GM12864 (cell line): ENCODE measurements at regions not wholly inside any gene's neighbourhood (a gene's known extent, or its start where the extent isn't known, plus 50 kb on each side); places are given as distances from the start of the nearest gene placed in this dataset.

Experiments
- DNase-seq: peaks from one replicate; pipeline ENCODE4 v3.0.0-alpha.2; 2011; ENCODE audit warnings: low read depth
- H3K4me3 ChIP-seq: 2 replicates; pipeline ENCODE4 v1.5.1; 2011; ENCODE audit warnings: mild to moderate bottlenecking, low read depth, low read length, control low read depth
- TF ChIP-seq, protein P1 (sequence below): IDR thresholded peaks from 2 replicates; pipeline ENCODE4 v1.5.1; 2011; ENCODE audit warnings: low read depth, mild to moderate bottlenecking, moderate library complexity, low read length, control low read depth, inconsistent platforms; ENCODE audit errors: missing control alignments

DNA sequence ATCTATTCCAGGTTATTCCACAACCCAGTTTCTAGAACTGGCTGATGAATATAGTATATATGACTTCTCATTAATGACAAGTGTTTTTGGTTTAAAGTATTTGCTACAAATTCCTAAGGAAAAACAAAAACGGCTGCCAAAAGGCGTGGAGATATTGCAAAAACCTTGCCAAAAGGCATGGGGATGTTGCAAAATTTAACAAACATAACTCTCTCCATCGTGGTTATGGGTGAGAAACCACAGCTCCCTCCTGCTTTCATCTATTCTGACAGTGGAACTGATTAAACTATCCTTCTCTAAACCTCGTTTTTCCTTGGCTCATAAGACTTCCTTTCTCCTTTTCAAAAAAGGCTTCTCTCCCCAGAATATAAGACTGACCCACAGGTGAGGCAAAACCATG is 342.0 kb upstream of the PDZRN3 start:
- H3K4me3 ChIP-seq, result no peak overlapping the region
- DNase-seq, result no peak
- TF ChIP-seq, protein P1, sequence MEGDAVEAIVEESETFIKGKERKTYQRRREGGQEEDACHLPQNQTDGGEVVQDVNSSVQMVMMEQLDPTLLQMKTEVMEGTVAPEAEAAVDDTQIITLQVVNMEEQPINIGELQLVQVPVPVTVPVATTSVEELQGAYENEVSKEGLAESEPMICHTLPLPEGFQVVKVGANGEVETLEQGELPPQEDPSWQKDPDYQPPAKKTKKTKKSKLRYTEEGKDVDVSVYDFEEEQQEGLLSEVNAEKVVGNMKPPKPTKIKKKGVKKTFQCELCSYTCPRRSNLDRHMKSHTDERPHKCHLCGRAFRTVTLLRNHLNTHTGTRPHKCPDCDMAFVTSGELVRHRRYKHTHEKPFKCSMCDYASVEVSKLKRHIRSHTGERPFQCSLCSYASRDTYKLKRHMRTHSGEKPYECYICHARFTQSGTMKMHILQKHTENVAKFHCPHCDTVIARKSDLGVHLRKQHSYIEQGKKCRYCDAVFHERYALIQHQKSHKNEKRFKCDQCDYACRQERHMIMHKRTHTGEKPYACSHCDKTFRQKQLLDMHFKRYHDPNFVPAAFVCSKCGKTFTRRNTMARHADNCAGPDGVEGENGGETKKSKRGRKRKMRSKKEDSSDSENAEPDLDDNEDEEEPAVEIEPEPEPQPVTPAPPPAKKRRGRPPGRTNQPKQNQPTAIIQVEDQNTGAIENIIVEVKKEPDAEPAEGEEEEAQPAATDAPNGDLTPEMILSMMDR, result no peak

GRCh38 chr3:73964818-73965217 is 340.1 kb upstream of the PDZRN3 start:
- TF ChIP-seq, protein P1, result no peak
- DNase-seq, result no peak
- no peak overlapping the region for H3K4me3 ChIP-seq

- H3K4me3 ChIP-seq, result no peak overlapping the region
- no peak for DNase-seq
- TF ChIP-seq, protein P1, result no peak
These were observed 330.8 kb upstream of the PDZRN3 start for GRCh38 chr3:73955494-73956070.

GRCh38 chr3:73954506-73954905 is 329.8 kb upstream of the PDZRN3 start:
- DNase-seq, result no peak
- TF ChIP-seq, protein P1, result no peak
- H3K4me3 ChIP-seq, result no peak overlapping the region

DNA sequence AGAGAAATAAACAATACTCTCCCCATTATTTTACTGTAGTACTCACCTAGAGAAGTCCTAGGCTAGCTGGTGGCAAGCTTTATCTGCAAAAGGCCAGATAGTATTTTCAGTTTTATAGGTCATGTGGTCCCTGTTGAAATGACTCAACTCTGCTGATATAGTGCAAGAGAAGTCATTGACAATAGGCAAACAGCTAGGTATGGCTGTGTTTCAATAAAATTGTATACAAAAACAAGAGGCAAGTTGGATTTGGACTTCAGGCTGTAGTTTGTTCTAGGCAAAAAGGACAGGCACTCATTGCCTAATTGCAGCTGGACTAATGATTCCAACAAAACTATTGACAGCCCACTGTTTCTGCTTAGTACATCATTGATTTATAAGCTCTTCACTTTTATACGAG is 328.0 kb upstream of the PDZRN3 start:
- no peak for DNase-seq
- no peak overlapping the region for H3K4me3 ChIP-seq
- TF ChIP-seq, protein P1, result no peak

GRCh38 chr3:73950865-73951558 is 326.3 kb upstream of the PDZRN3 start:
- no peak for DNase-seq
- TF ChIP-seq, protein P1, result no peak
- H3K4me3 ChIP-seq, result no peak overlapping the region

- no peak for DNase-seq
- TF ChIP-seq, protein P1, result no peak
- no peak overlapping the region for H3K4me3 ChIP-seq
These were observed 320.8 kb upstream of the PDZRN3 start for GRCh38 chr3:73945541-73945940.
